ENCODE measurements at regions not wholly inside any gene's neighbourhood (a gene's known extent, or its start where the extent isn't known, plus 50 kb on each side); places are given as distances from the start of the nearest gene placed in this dataset.

- TF ChIP-seq, protein P1, sequence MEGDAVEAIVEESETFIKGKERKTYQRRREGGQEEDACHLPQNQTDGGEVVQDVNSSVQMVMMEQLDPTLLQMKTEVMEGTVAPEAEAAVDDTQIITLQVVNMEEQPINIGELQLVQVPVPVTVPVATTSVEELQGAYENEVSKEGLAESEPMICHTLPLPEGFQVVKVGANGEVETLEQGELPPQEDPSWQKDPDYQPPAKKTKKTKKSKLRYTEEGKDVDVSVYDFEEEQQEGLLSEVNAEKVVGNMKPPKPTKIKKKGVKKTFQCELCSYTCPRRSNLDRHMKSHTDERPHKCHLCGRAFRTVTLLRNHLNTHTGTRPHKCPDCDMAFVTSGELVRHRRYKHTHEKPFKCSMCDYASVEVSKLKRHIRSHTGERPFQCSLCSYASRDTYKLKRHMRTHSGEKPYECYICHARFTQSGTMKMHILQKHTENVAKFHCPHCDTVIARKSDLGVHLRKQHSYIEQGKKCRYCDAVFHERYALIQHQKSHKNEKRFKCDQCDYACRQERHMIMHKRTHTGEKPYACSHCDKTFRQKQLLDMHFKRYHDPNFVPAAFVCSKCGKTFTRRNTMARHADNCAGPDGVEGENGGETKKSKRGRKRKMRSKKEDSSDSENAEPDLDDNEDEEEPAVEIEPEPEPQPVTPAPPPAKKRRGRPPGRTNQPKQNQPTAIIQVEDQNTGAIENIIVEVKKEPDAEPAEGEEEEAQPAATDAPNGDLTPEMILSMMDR (IDR thresholded peaks at IDR 0.05; ENCODE audit: insufficient read depth, low read length) = no peak
- no peak for DNase-seq (ENCODE audit: low read depth)
- no peak overlapping the region for H3K4me3 ChIP-seq (ENCODE audit: low read depth, low read length)
Observed at GRCh38 chr6:139871165-139871710, 496.8 kb upstream of the CITED2 start.

DNA sequence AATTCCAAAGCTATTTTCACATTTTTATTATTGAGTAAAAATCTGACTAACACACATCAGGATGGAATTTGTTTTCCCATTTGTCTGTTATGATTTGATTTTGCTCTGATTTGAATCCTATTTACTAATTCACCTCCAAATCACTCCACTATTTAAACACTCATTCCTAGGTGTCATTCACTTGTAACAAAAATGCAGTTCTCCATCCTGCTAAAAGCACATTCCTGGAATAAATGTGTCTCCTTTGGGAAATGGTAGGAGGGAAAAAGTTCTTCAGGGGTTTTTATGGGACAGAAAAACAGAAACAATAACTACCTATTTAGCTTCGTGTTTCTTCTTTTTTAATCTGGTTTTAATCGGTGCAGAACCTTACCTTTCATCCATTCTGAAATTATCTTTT, 494.1 kb upstream of the CITED2 start:
- TF ChIP-seq, protein P1 (IDR thresholded peaks at IDR 0.05; ENCODE audit: insufficient read depth, low read length) = no peak
- no peak overlapping the region for H3K4me3 ChIP-seq (ENCODE audit: low read depth, low read length)
- no peak for DNase-seq (ENCODE audit: low read depth)

DNA sequence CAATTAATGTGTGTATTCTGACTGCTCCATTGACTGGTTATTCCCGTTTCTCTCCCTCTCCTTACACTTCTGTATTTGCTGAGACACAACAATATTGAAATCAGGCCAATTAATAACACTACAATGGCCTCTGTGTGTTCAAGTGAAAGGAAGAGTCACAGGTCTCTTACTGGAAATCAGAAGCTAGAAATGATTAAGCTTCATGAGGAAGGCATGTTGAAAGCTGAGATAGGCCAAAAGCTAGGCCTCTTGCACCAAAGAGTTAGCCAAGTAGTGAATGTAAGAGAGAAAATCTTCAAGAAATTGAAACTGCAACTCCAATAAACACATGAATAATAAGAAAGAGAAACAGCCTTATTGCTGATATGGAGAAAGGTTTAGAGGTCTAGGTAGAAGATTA, 489.5 kb upstream of the CITED2 start:
- no peak overlapping the region for H3K4me3 ChIP-seq (ENCODE audit: low read depth, low read length)
- DNase-seq (ENCODE audit: low read depth) = no peak
- TF ChIP-seq, protein P1 (IDR thresholded peaks at IDR 0.05; ENCODE audit: insufficient read depth, low read length) = no peak

GRCh38 chr6:139863346-139863745, 488.9 kb upstream of the CITED2 start:
- H3K4me3 ChIP-seq (ENCODE audit: low read depth, low read length) = no peak overlapping the region
- DNase-seq (ENCODE audit: low read depth) = peak; percentile 80
- TF ChIP-seq, protein P1 (IDR thresholded peaks at IDR 0.05; ENCODE audit: insufficient read depth, low read length) = no peak

GRCh38 chr6:139862311-139862710, 487.9 kb upstream of the CITED2 start:
- DNase-seq (ENCODE audit: low read depth) = peak; percentile 25
- TF ChIP-seq, protein P1 (IDR thresholded peaks at IDR 0.05; ENCODE audit: insufficient read depth, low read length) = no peak

DNA sequence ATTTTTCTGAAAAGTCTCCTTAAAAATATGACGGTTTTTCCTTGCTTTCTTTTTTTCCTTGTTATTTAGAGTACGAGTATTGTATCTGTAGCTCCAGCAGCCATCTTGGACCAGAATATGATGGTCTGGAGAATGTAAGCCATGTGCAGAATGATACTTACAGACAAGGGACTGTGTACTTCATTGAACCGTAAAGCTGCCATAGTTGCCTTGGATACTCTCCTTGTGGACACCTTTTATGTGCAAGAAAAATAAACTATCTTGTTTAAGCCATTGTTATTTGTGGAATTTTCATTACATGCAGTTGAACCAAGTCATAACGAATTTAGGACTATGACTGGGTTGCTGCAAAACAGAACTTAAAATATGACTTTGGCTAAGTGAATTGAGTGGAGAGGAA, 485.8 kb upstream of the CITED2 start:
- no peak overlapping the region for H3K4me3 ChIP-seq (ENCODE audit: low read depth, low read length)
- DNase-seq (ENCODE audit: low read depth) = no peak
- TF ChIP-seq, protein P1 (IDR thresholded peaks at IDR 0.05; ENCODE audit: insufficient read depth, low read length) = no peak

More at GRCh38 chr6:139862311-139862710, 487.9 kb upstream of the CITED2 start:
- no peak overlapping the region for H3K4me3 ChIP-seq (ENCODE audit: low read depth, low read length)

DNA sequence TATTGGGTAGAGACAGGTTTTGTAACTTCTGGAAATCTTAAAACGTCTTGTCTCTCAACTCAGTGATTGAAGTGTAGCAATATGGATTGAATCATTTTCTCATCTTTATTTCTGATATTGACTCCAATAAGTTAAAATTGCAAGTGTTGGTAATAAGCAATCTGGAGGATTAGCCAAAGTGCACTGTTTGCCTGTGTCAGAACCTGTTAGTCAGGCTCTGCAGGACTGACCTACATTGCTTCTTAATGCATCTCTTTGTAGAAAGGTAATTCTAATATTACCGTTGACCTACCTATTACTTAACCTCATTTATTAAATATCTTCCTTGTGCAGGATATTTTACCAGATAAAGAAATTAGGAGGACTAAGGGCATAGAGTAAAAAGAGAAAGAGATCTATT, 484.0 kb upstream of the CITED2 start:
- no peak for DNase-seq (ENCODE audit: low read depth)
- TF ChIP-seq, protein P1 (IDR thresholded peaks at IDR 0.05; ENCODE audit: insufficient read depth, low read length) = no peak
- no peak overlapping the region for H3K4me3 ChIP-seq (ENCODE audit: low read depth, low read length)
